Stimulated activated CD4-positive, alpha-beta T cell treated with anti-CD3 and anti-CD28 coated beads, Interleukin-15, amount 100 ng/mL, for 48 hours (primary cell): ENCODE measurements at regions not wholly inside any gene's neighbourhood (a gene's known extent, or its start where the extent isn't known, plus 50 kb on each side); places are given as distances from the start of the nearest gene placed in this dataset.
"Not testable (repeated sequence)": the region's sequence is repeated elsewhere in the genome, so short reads cannot be mapped to it uniquely, and the experiment has no call there.

ENCODE experiments used
- DNase-seq, 2 donors: peaks; one replicate each; pipeline ENCODE4 v3.0.0-alpha.2; 2020; ENCODE audit warnings: low read depth in 2 of 2

- DNase-seq = no peak
Measured at GRCh38 chr2:76019128-76019527, 308.4 kb upstream of the GCFC2 start.

GRCh38 chr2:76009484-76009883 lies 298.8 kb upstream of the GCFC2 start:
- no peak for DNase-seq

GRCh38 chr2:76008001-76008702 lies 297.4 kb upstream of the GCFC2 start:
- no peak for DNase-seq

GRCh38 chr2:76000425-76000824 lies 289.7 kb upstream of the GCFC2 start:
- DNase-seq = no peak

GRCh38 chr2:75998451-75998850 lies 287.7 kb upstream of the GCFC2 start:
- DNase-seq = no peak

- DNase-seq = no peak
Measured at GRCh38 chr2:75994759-75995158, 284.0 kb upstream of the GCFC2 start.

GRCh38 chr2:75988622-75989021 lies 277.9 kb upstream of the GCFC2 start:
- DNase-seq = not testable (repeated sequence)

- no peak for DNase-seq
Measured at GRCh38 chr2:75986617-75987016, 275.9 kb upstream of the GCFC2 start.

GRCh38 chr2:75982719-75983118 lies 272.0 kb upstream of the GCFC2 start:
- no peak for DNase-seq

GRCh38 chr2:75964646-75965045 lies 253.9 kb upstream of the GCFC2 start:
- no peak for DNase-seq

GRCh38 chr2:75960472-75961009 lies 249.8 kb upstream of the GCFC2 start:
- no peak for DNase-seq

- no peak for DNase-seq
Measured at GRCh38 chr2:75959724-75960471, 249.2 kb upstream of the GCFC2 start.

GRCh38 chr2:75954761-75955160 lies 244.0 kb upstream of the GCFC2 start:
- no peak for DNase-seq

GRCh38 chr2:75952173-75952572 lies 241.5 kb upstream of the GCFC2 start:
- DNase-seq = no peak

GRCh38 chr2:75949385-75950030 lies 238.8 kb upstream of the GCFC2 start:
- DNase-seq = no peak

GRCh38 chr2:75936311-75936710 lies 225.6 kb upstream of the GCFC2 start:
- DNase-seq = no peak

GRCh38 chr2:75932996-75933395 lies 222.3 kb upstream of the GCFC2 start:
- DNase-seq = no peak

- no peak for DNase-seq
Measured at GRCh38 chr2:75928093-75928492, 217.4 kb upstream of the GCFC2 start.

- DNase-seq = no peak
Measured at GRCh38 chr2:75925331-75926024, 214.8 kb upstream of the GCFC2 start.

- no peak for DNase-seq
Measured at GRCh38 chr2:75922191-75922590, 211.5 kb upstream of the GCFC2 start.

GRCh38 chr2:75920859-75921551 lies 210.3 kb upstream of the GCFC2 start:
- DNase-seq = no peak
